HCT116 (cell line): ENCODE measurements at regions not wholly inside any gene's neighbourhood (a gene's known extent, or its start where the extent isn't known, plus 50 kb on each side); places are given as distances from the start of the nearest gene placed in this dataset.

Source experiments
- ATAC-seq: fragments of 200-7000 bp; cut with Tn5 transposase; 2 replicates; pipeline ENCODE4 v1.9.1; 2020; ENCODE audit warnings: mild to moderate bottlenecking, moderate library complexity
- BruUV-seq: library from RNA; stranded (reverse); fragments of 400-500 nt; replicated peaks from 2 replicates; lab custom pipeline; 2021; lab: Mats Ljungman, UMichigan
- CTCF ChIA-PET: fragments of 300-600 bp; sonication (Branson Sonifier 250); formaldehyde crosslinking; loops from one replicate; lab custom pipeline; 2021; ENCODE audit warnings: antibody characterized with exemption; lab: Charles Lee
- POLR2A ChIA-PET: fragments of 300-600, 350-600 bp; sonication (Branson Sonifier 250); formaldehyde crosslinking; loops from one replicate; lab custom pipeline; 2021; ENCODE audit warnings: antibody characterized with exemption; lab: Charles Lee
- RAD21 ChIA-PET, 2 experiments: fragments of 300-600 bp; sonication (Branson Sonifier 250); formaldehyde crosslinking; loops; one replicate each; lab custom pipeline; 2023; ENCODE audit warnings: low total read pairs in 2 of 2; ENCODE audit not compliant: uncharacterized antibody in 2 of 2, unreplicated experiment in 2 of 2, low non-redundant PET in 1 of 2; lab: Charles Lee
- DNase-seq: peaks from one replicate; pipeline ENCODE4 v3.0.0-alpha.2; 2010; ENCODE audit warnings: low read depth, low spot score
- H2AFZ ChIP-seq: fragments of 200-600 bp; shearing (Covaris generic), sonication (generic); 2 replicates; pipeline ENCODE4 v1.6.1; 2017; ENCODE audit warnings: low read depth, mixed run types, mixed read lengths, antibody characterized with exemption, low read length; ENCODE audit not compliant: poor library complexity, severe bottlenecking
- H3K27ac ChIP-seq: 2 replicates; pipeline ENCODE4 v1.5.1; 2012; ENCODE audit warnings: low read depth, low read length
- H3K27me3 ChIP-seq: fragments of 200-600 bp; sonication (generic); 2 replicates; pipeline ENCODE4 v1.6.1; 2016; ENCODE audit warnings: mixed run types, low read length, mixed read lengths; ENCODE audit not compliant: insufficient read depth
- H3K36me3 ChIP-seq, 2 experiments: fragments of 200-500 bp in 1 of 2; fragments of 200-600 bp in 1 of 2; sonication (Bioruptor generic) in 1 of 2; sonication (generic) in 1 of 2; 2 replicates each; pipeline versions ENCODE4 v1.5.1 to v1.6.1; 2014 to 2016; ENCODE audit warnings: low read length in 2 of 2, inconsistent platforms in 1 of 2, mixed read lengths in 1 of 2, mixed run types in 1 of 2; ENCODE audit not compliant: insufficient read depth in 2 of 2, control insufficient read depth in 1 of 2
- H3K4me1 ChIP-seq, 2 experiments: fragments of 200-600 bp in 1 of 2; sonication (generic) in 1 of 2; 2 replicates each; pipeline versions ENCODE4 v1.5.1 to v1.6.1; 2012 to 2017; ENCODE audit warnings: low read length in 2 of 2, inconsistent platforms in 1 of 2, mild to moderate bottlenecking in 1 of 2, mixed read lengths in 1 of 2, mixed run types in 1 of 2, moderate library complexity in 1 of 2; ENCODE audit not compliant: insufficient read depth in 2 of 2, control insufficient read depth in 1 of 2
- H3K4me2 ChIP-seq: fragments of 200-600 bp; sonication (generic); 2 replicates; pipeline ENCODE4 v1.6.1; 2017; ENCODE audit warnings: mixed run types, low read length, mixed read lengths
- H3K4me3 ChIP-seq, 2 experiments: fragments of 200-600 bp in 1 of 2; sonication (generic) in 1 of 2; replicated peaks in 1 of 2; 2 replicates each; pipeline ENCODE4 v1.5.1; 2011 to 2016; ENCODE audit warnings: low read length in 2 of 2, control low read depth in 1 of 2, low read depth in 1 of 2, mild to moderate bottlenecking in 1 of 2, mixed read lengths in 1 of 2, mixed run types in 1 of 2
- H3K79me2 ChIP-seq: fragments of 200-600 bp; sonication (generic); 2 replicates; pipeline ENCODE4 v1.6.1; 2017; ENCODE audit warnings: mild to moderate bottlenecking, mixed run types, low read length, moderate library complexity, mixed read lengths; ENCODE audit not compliant: insufficient read depth
- H3K9ac ChIP-seq: fragments of 200-600 bp; sonication (generic); 2 replicates; pipeline ENCODE4 v1.6.1; 2016; ENCODE audit warnings: low read length, mixed read lengths
- H3K9me2 ChIP-seq: fragments of 200-600 bp; sonication (generic), shearing (Covaris generic); 2 replicates; pipeline ENCODE4 v1.6.1; 2017; ENCODE audit warnings: mixed run types, mild to moderate bottlenecking, moderate library complexity; ENCODE audit not compliant: insufficient read depth
- H3K9me3 ChIP-seq, 2 experiments: fragments of 200-500 bp in 1 of 2; fragments of 200-600 bp in 1 of 2; sonication (Bioruptor generic) in 1 of 2; sonication (generic) in 1 of 2; 2 replicates each; pipeline ENCODE4 v1.6.1; 2014 to 2017; ENCODE audit warnings: low read length in 2 of 2, mixed read lengths in 2 of 2, inconsistent platforms in 1 of 2, low read depth in 1 of 2, mild to moderate bottlenecking in 1 of 2, mixed run types in 1 of 2, moderate library complexity in 1 of 2; ENCODE audit not compliant: control insufficient read depth in 1 of 2, insufficient read depth in 1 of 2
- H4K20me1 ChIP-seq: fragments of 200-600 bp; sonication (generic), shearing (Covaris generic); 2 replicates; pipeline ENCODE4 v1.6.1; 2017; ENCODE audit warnings: mixed run types, mild to moderate bottlenecking, moderate library complexity; ENCODE audit not compliant: insufficient read depth
- CTCF ChIP-seq, 3 experiments: fragments of 200-600 bp in 1 of 3; sonication (generic) in 1 of 3; IDR thresholded peaks in 2 of 3; conservative IDR thresholded peaks in 1 of 3; 2 replicates each; pipeline ENCODE4 v1.5.1; 2012 to 2017; ENCODE audit warnings: low read depth in 2 of 3, low read length in 2 of 3, antibody characterized with exemption in 1 of 3, borderline replicate concordance in 1 of 3, control low read depth in 1 of 3, mild to moderate bottlenecking in 1 of 3, mixed read lengths in 1 of 3, mixed run types in 1 of 3, moderate library complexity in 1 of 3; ENCODE audit not compliant: insufficient read depth in 1 of 3
- ELF1 ChIP-seq: IDR thresholded peaks from 2 replicates; pipeline ENCODE4 v1.6.1; 2012; ENCODE audit warnings: low read depth, borderline replicate concordance
- EZH2phosphoT487 ChIP-seq: fragments of 200-600 bp; IDR thresholded peaks from 2 replicates; pipeline ENCODE4 v1.6.1; 2018; ENCODE audit warnings: antibody characterized with exemption, borderline replicate concordance
- FOSL1 ChIP-seq: IDR thresholded peaks from 2 replicates; pipeline ENCODE4 v1.6.1; 2012; ENCODE audit warnings: low read depth
- JUND ChIP-seq: IDR thresholded peaks from 2 replicates; pipeline ENCODE4 v1.6.1; 2012
- POLR2A ChIP-seq: IDR thresholded peaks from 2 replicates; pipeline ENCODE4 v1.7.0; 2011; ENCODE audit warnings: borderline replicate concordance; ENCODE audit not compliant: insufficient read depth, insufficient read length; ENCODE audit errors: extremely low read depth
- POLR2AphosphoS5 ChIP-seq: IDR thresholded peaks from 2 replicates; pipeline ENCODE4 v1.6.1; 2011; ENCODE audit warnings: mild to moderate bottlenecking, low read depth, low read length, moderate library complexity
- RAD21 ChIP-seq: IDR thresholded peaks from 2 replicates; pipeline ENCODE4 v1.6.1; 2012; ENCODE audit warnings: low read depth, mild to moderate bottlenecking
- REST ChIP-seq: IDR thresholded peaks from 2 replicates; pipeline ENCODE4 v1.6.1; 2012; ENCODE audit warnings: low read depth
- SP1 ChIP-seq: IDR thresholded peaks from 2 replicates; pipeline ENCODE4 v1.6.1; 2012; ENCODE audit warnings: low read depth
- SRF ChIP-seq: IDR thresholded peaks from 2 replicates; pipeline ENCODE4 v1.6.1; 2012; ENCODE audit warnings: low read depth
- TCF7L2 ChIP-seq: IDR thresholded peaks from 2 replicates; pipeline ENCODE4 v1.7.0; 2011; ENCODE audit warnings: borderline replicate concordance, inconsistent platforms; ENCODE audit not compliant: insufficient read depth, insufficient read length; ENCODE audit errors: extremely low read depth
- YY1 ChIP-seq: IDR thresholded peaks from 2 replicates; pipeline ENCODE4 v1.6.1; 2011; ENCODE audit warnings: low read length, low read depth, moderate library complexity, mild to moderate bottlenecking; ENCODE audit not compliant: insufficient replicate concordance; ENCODE audit errors: extremely low read depth
- intact Hi-C: fragments of 100-400 bp; cut with micrococcal nuclease; formaldehyde crosslinking; loops from 2 replicates; pipeline ENCODE4 v1.10.0; 2022

GRCh38 chr5:4137781-4138180, 542.1 kb downstream of the IRX1 start:
- no peak for DNase-seq
- Histone ChIP-seq H3K27me3 (no peaks in the 10 kb centered on the region), H3K36me3 (no peaks in the 10 kb centered on the region), H2AFZ (no peak overlapping the region), H3K4me3 (no peak overlapping the region), H3K27ac (no peak overlapping the region), H3K79me2 (no peaks in the 10 kb centered on the region), H3K4me1 (no peaks in the 10 kb centered on the region), H3K9ac (no peak overlapping the region), H3K9me2 (no peaks in the 10 kb centered on the region), H3K9me3 (peaks cover 0 to 15% of the 10 kb centered on the region in 2 experiments; a peak in 2 of 4 replicates), H3K4me2 (no peak overlapping the region), H4K20me1 (no peaks in the 10 kb centered on the region)
- no peak for ATAC-seq
- intact Hi-C loops: no loop called here
- ChIA-PET CTCF (no interaction called here), RAD21 (no interaction called here), POLR2A (no interaction called here)
- no TSS peak for BruUV-seq
- TF ChIP-seq RAD21: no peak
- TF ChIP-seq EZH2phosphoT487: no peak
- TF ChIP-seq POLR2AphosphoS5: no peak
- TF ChIP-seq JUND: no peak
- no peak for TF ChIP-seq FOSL1

GRCh38 chr5:4142842-4143241, 547.2 kb downstream of the IRX1 start:
- no peaks in the 10 kb centered on the region for H3K4me1 ChIP-seq
- no TSS peak for BruUV-seq
- CTCF ChIA-PET: no interaction called here
- H3K79me2 ChIP-seq: no peaks in the 10 kb centered on the region
- DNase-seq (no peak), ATAC-seq (no peak)
- H3K36me3 ChIP-seq: no peaks in the 10 kb centered on the region
- H3K9me3 ChIP-seq: peaks cover 3 to 26% of the 10 kb centered on the region in 2 experiments; a peak in 2 of 4 replicates
- no peak overlapping the region for H3K4me3 ChIP-seq
- RAD21 ChIA-PET: no interaction called here
- intact Hi-C loops: no loop called here
- H3K27ac ChIP-seq: no peak overlapping the region
- no peak overlapping the region for H2AFZ ChIP-seq
- TF ChIP-seq POLR2A (no peak), TCF7L2 (no peak), SRF (no peak), ELF1 (no peak), JUND (no peak), CTCF (IDR thresholded peaks at IDR 0.05 in 2 of 3, conservative IDR thresholded peaks at IDR 0.05 in 1 of 3; ENCODE audit: borderline replicate concordance in 1 of 3, insufficient read depth in 1 of 3, low read depth in 2 of 3, low read length in 2 of 3) (no peak), REST (no peak), SP1 (no peak), YY1 (no peak)
- TF ChIP-seq, all 23 proteins: peak for 0
- no peaks in the 10 kb centered on the region for H3K9me2 ChIP-seq
- H3K4me2 ChIP-seq: no peak overlapping the region
- POLR2A ChIA-PET: no interaction called here
- no peak overlapping the region for H3K9ac ChIP-seq
- H3K27me3 ChIP-seq: no peaks in the 10 kb centered on the region
- no peaks in the 10 kb centered on the region for H4K20me1 ChIP-seq
